SU-DHL-6 (cell line): ENCODE measurements at regions not wholly inside any gene's neighbourhood (a gene's known extent, or its start where the extent isn't known, plus 50 kb on each side); places are given as distances from the start of the nearest gene placed in this dataset.

Experiments used
- H2AFZ ChIP-seq: fragments of 200-600 bp; sonication (generic); 2 replicates; pipeline ENCODE4 v1.6.1; 2014; ENCODE audit warnings: low read depth, mild to moderate bottlenecking, moderate library complexity, mixed read lengths, antibody characterized with exemption, low read length; ENCODE audit not compliant: severe bottlenecking
- H3F3A ChIP-seq: fragments of 200-600 bp; shearing (Covaris generic); 2 replicates; pipeline ENCODE4 v1.6.0; 2016; ENCODE audit warnings: antibody characterized with exemption, mild to moderate bottlenecking; ENCODE audit not compliant: insufficient read depth
- H3K27ac ChIP-seq: fragments of 200-600 bp; sonication (generic); 2 replicates; pipeline ENCODE4 v1.5.1; 2016; ENCODE audit warnings: low read depth, mild to moderate bottlenecking, low read length, moderate library complexity, mixed read lengths
- H3K27me3 ChIP-seq: fragments of 200-600 bp; sonication (generic), shearing (Covaris generic); 2 replicates; pipeline ENCODE4 v1.6.0; 2014; ENCODE audit warnings: mild to moderate bottlenecking, low read length
- H3K36me3 ChIP-seq: fragments of 200-600 bp; sonication (generic); 2 replicates; pipeline ENCODE4 v1.6.1; 2014; ENCODE audit warnings: mild to moderate bottlenecking, low read length, mixed read lengths
- H3K4me2 ChIP-seq: fragments of 300-600, 200-600 bp; shearing (Covaris generic), sonication (generic); 2 replicates; pipeline ENCODE4 v1.6.0; 2014; ENCODE audit warnings: low read length, low read depth, mild to moderate bottlenecking; ENCODE audit not compliant: poor library complexity, severe bottlenecking
- H3K4me3 ChIP-seq: fragments of 200-600 bp; sonication (generic); 2 replicates; pipeline ENCODE4 v1.5.1; 2014; ENCODE audit warnings: antibody characterized with exemption, low read length, mild to moderate bottlenecking, mixed read lengths; ENCODE audit not compliant: insufficient read depth, poor library complexity, severe bottlenecking
- H3K79me2 ChIP-seq: fragments of 200-600 bp; sonication (generic); 2 replicates; pipeline ENCODE4 v1.6.1; 2014; ENCODE audit warnings: mild to moderate bottlenecking, low read length, moderate library complexity; ENCODE audit not compliant: insufficient read depth
- H3K9ac ChIP-seq: fragments of 200-600 bp; sonication (generic); 2 replicates; pipeline ENCODE4 v1.7.0; 2014; ENCODE audit warnings: mild to moderate bottlenecking, low read length
- H3K9me2 ChIP-seq: fragments of 200-600 bp; sonication (generic); replicated peaks from 2 replicates; pipeline ENCODE4 v1.6.1; 2014; ENCODE audit warnings: low read length; ENCODE audit not compliant: insufficient read depth
- H3K9me3 ChIP-seq: fragments of 200-600 bp; sonication (generic); 2 replicates; pipeline ENCODE4 v1.6.1; 2014; ENCODE audit warnings: low read length, mixed read lengths; ENCODE audit not compliant: insufficient read depth
- H4K20me1 ChIP-seq: fragments of 200-600 bp; sonication (generic); 2 replicates; pipeline ENCODE4 v1.6.1; 2014; ENCODE audit warnings: low read depth, mild to moderate bottlenecking, antibody characterized with exemption, low read length, moderate library complexity, mixed read lengths
- EZH2phosphoT487 ChIP-seq: fragments of 200-600 bp; sonication (generic), shearing (Covaris generic); conservative IDR thresholded peaks from 2 replicates; pipeline ENCODE4 v1.6.1; 2018; ENCODE audit warnings: mild to moderate bottlenecking, antibody characterized with exemption, low read length, moderate library complexity, mixed read lengths
- TF ChIP-seq, protein P1 (sequence below): fragments of 200-600 bp; sonication (generic); IDR thresholded peaks from one replicate; pipeline ENCODE4 v1.5.1; 2017; ENCODE audit warnings: antibody characterized with exemption, mild to moderate bottlenecking, low read length, moderate library complexity; ENCODE audit not compliant: insufficient read depth, poor library complexity, severe bottlenecking

DNA sequence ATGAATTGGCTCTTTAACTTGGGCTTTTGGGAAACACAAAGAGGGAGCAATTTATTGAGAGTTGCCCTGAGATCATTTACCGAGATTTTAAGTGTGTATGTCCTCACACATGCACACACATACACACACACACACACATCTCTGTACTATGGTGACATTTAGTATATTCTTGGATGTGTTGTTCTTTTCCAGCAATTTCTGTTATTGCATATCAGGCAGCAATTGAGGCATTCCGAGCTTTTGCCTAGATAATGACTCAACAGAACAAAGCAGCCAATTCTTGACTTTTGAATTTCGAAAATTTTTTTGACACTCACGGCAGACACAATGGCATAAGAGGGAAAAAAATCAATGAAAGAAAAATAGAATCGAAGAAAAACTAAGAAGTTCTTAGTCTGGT lies 248.5 kb downstream of the DUSP6 start:
- TF ChIP-seq EZH2phosphoT487: no peak
- TF ChIP-seq, protein P1, sequence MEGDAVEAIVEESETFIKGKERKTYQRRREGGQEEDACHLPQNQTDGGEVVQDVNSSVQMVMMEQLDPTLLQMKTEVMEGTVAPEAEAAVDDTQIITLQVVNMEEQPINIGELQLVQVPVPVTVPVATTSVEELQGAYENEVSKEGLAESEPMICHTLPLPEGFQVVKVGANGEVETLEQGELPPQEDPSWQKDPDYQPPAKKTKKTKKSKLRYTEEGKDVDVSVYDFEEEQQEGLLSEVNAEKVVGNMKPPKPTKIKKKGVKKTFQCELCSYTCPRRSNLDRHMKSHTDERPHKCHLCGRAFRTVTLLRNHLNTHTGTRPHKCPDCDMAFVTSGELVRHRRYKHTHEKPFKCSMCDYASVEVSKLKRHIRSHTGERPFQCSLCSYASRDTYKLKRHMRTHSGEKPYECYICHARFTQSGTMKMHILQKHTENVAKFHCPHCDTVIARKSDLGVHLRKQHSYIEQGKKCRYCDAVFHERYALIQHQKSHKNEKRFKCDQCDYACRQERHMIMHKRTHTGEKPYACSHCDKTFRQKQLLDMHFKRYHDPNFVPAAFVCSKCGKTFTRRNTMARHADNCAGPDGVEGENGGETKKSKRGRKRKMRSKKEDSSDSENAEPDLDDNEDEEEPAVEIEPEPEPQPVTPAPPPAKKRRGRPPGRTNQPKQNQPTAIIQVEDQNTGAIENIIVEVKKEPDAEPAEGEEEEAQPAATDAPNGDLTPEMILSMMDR: no peak
- Histone ChIP-seq H3K9ac (no peak overlapping the region), H3K27me3 (no peaks in the 10 kb centered on the region), H4K20me1 (no peaks in the 10 kb centered on the region), H3K9me3 (no peaks in the 10 kb centered on the region), H2AFZ (no peak overlapping the region), H3K27ac (no peak overlapping the region), H3K36me3 (no peaks in the 10 kb centered on the region), H3K4me3 (no peak overlapping the region), H3K79me2 (no peaks in the 10 kb centered on the region), H3K9me2 (no peaks in the 10 kb centered on the region), H3K4me2 (no peak overlapping the region), H3F3A (no peaks in the 10 kb centered on the region)

DNA sequence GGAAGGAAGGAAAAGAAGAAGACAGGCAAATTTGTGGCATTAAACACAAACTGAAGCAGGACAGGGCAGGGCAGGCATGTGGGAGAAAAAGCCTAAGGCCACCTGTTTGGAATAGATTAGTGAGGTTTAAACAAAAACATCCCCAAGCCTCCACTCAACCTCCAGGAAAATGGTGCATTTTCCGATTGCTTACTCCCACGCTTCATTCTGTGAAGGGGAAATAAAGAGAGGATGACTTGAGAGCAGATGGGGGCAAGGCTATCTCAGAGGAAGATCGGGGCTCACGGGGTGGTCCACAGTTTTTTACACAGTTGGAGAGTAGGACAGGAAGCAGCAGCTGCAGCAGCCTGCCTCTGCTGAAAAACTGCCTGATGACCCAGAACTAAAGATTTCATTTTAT lies 250.9 kb downstream of the DUSP6 start:
- no peaks in the 10 kb centered on the region for H3F3A ChIP-seq
- no peak overlapping the region for H3K4me3 ChIP-seq
- H3K36me3 ChIP-seq: no peaks in the 10 kb centered on the region
- no peaks in the 10 kb centered on the region for H3K79me2 ChIP-seq
- H3K4me2 ChIP-seq: no peak overlapping the region
- no peak overlapping the region for H2AFZ ChIP-seq
- no peak overlapping the region for H3K27ac ChIP-seq
- no peaks in the 10 kb centered on the region for H3K27me3 ChIP-seq
- no peaks in the 10 kb centered on the region for H3K9me2 ChIP-seq
- H4K20me1 ChIP-seq: no peaks in the 10 kb centered on the region
- TF ChIP-seq EZH2phosphoT487: no peak
- TF ChIP-seq, protein P1: no peak
- H3K9me3 ChIP-seq: no peaks in the 10 kb centered on the region
- no peak overlapping the region for H3K9ac ChIP-seq

DNA sequence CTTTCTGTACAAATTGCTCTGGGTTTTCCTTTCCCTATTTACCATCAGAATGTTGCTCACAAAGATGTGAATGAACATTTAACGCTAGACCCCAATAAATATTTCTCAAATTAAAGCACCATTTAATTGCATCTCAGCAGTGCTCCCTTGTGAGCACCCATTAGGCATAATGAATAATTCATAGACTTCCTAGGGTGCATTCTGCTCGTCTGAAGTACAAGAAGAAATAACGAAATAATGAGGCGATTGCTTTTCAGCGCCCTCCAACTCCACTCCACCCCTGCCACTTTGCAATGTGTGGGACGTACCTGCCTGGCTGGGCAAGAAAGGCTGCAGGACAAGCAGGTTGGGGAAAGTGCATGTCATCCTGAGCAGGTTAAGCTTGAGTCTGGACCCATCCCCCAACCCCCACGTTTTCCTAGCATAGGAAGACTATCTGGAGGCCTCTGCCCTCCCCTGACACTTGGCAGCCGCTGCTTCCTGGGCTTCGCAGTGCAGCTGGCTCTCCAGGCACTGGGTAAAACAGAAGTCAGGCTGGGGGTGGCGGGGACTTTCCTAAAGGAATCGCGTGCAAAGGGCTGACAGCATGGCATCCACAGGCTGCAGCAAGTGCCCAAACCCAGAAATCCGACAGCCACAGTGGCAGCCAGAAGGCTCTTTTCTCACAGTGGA lies 253.7 kb downstream of the DUSP6 start:
- Histone ChIP-seq H3F3A (no peaks in the 10 kb centered on the region), H3K9me3 (no peaks in the 10 kb centered on the region), H3K36me3 (no peaks in the 10 kb centered on the region), H3K79me2 (no peaks in the 10 kb centered on the region), H3K9me2 (no peaks in the 10 kb centered on the region), H3K9ac (no peak overlapping the region), H4K20me1 (no peaks in the 10 kb centered on the region), H2AFZ (no peak overlapping the region), H3K27me3 (no peaks in the 10 kb centered on the region), H3K27ac (no peak overlapping the region), H3K4me3 (no peak overlapping the region), H3K4me2 (no peak overlapping the region)
- TF ChIP-seq EZH2phosphoT487: no peak
- TF ChIP-seq, protein P1: no peak
